Smooth muscle cell (in vitro differentiated cells): ENCODE measurements at regions not wholly inside any gene's neighbourhood (a gene's known extent, or its start where the extent isn't known, plus 50 kb on each side); places are given as distances from the start of the nearest gene placed in this dataset.
"Not testable (repeated sequence)": the region's sequence is repeated elsewhere in the genome, so short reads cannot be mapped to it uniquely, and the experiment has no call there.

Source experiments
- DNase-seq: peaks from one replicate; lab custom pipeline; 2025; ENCODE audit not compliant: unreplicated experiment; lab: John Stamatoyannopoulos, UW
- H2AFZ ChIP-seq: fragments of 200-600 bp; sonication (generic); 2 replicates; pipeline ENCODE4 v1.6.0; 2016; ENCODE audit warnings: antibody characterized with exemption, low read depth, mild to moderate bottlenecking
- H3F3A ChIP-seq: fragments of 200-600 bp; sonication (generic); 2 replicates; pipeline ENCODE4 v1.6.0; 2017; ENCODE audit warnings: antibody characterized with exemption, low read depth
- H3K27ac ChIP-seq: fragments of 200-600 bp; sonication (generic); 2 replicates; pipeline ENCODE4 v1.5.1; 2016; ENCODE audit warnings: low read depth, mild to moderate bottlenecking
- H3K27me3 ChIP-seq: fragments of 200-600 bp; sonication (generic); 2 replicates; pipeline ENCODE4 v1.6.1; 2016; ENCODE audit warnings: low read depth, mild to moderate bottlenecking
- H3K36me3 ChIP-seq: fragments of 200-600 bp; sonication (generic); 2 replicates; pipeline ENCODE4 v1.5.1; 2016; ENCODE audit warnings: low read depth
- H3K4me1 ChIP-seq: fragments of 200-600 bp; sonication (generic); 2 replicates; pipeline ENCODE4 v1.5.1; 2016; ENCODE audit warnings: low read depth
- H3K4me2 ChIP-seq: fragments of 200-600 bp; sonication (generic); 2 replicates; pipeline ENCODE4 v1.6.0; 2016; ENCODE audit warnings: mild to moderate bottlenecking
- H3K4me3 ChIP-seq: fragments of 200-600 bp; sonication (generic); 2 replicates; pipeline ENCODE4 v1.5.1; 2016; ENCODE audit warnings: mild to moderate bottlenecking
- H3K79me2 ChIP-seq: fragments of 200-600 bp; sonication (generic); 2 replicates; pipeline ENCODE4 v1.6.0; 2016; ENCODE audit warnings: low read depth, mild to moderate bottlenecking
- H3K9ac ChIP-seq: fragments of 200-600 bp; sonication (generic); 2 replicates; pipeline ENCODE4 v1.6.0; 2016; ENCODE audit warnings: low read depth
- H3K9me3 ChIP-seq: fragments of 200-600 bp; sonication (generic); replicated peaks from 2 replicates; pipeline ENCODE4 v1.5.1; 2016; ENCODE audit warnings: low read depth
- H4K20me1 ChIP-seq: fragments of 200-600 bp; sonication (generic); 2 replicates; pipeline ENCODE4 v1.6.0; 2016; ENCODE audit warnings: low read depth
- WGBS: methylation state at CpG from one replicate; pipeline ENCODE4 v1.1.7; 2016; ENCODE audit warnings: low lambda C conversion rate; 5-methylcytosine and 5-hydroxymethylcytosine counted together
- TF ChIP-seq, protein P1 (sequence below): fragments of 200-600 bp; sonication (generic); IDR thresholded peaks from 2 replicates; pipeline ENCODE4 v1.5.1; 2017; ENCODE audit warnings: borderline replicate concordance, mild to moderate bottlenecking, antibody characterized with exemption; ENCODE audit not compliant: insufficient read depth, poor library complexity, severe bottlenecking

DNA sequence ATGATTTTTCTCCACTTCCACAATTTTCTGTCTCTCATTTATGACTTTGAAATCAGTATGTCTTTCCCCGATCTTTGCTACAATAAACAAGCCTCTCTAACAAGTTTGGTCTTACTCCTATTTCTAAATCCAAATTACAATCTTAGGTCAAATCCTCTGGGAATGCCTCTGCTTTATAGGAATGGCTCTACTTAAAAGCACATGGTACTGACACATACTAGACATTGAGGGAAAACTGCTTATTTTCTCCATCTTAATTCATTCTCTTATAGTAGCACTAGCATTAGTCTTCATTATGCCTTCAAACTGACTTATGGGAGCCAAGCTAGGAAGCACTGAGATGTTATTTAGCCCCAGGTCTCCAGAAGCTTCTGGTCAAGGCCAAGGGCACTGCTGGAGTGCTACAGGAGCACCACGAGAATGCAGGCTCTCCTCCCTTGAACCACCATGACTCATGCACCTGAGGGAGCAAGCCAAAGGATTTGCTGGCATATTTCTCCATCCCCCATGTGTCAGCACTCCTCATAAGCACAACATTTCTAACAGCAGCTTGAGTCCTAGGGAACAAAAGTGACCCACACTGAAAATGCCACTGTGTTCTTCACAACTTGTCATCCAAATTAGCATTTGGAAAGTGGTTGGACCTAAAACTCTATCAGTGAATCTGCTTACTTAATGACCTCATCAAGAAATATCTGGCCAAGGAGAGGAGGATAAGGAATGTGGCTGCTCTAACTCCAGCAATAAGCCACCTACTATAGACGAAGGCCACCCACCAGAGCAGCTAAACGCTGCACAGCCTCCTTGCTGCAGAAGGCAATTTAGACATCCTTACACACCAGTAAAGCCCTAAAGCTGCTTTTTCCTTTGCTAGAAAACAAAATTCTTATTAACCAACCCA is 156.8 kb upstream of the KCNQ5 start:
- Histone ChIP-seq H3K27me3 (no peaks in the 10 kb centered on the region), H3F3A (no peaks in the 10 kb centered on the region), H3K4me1 (no peaks in the 10 kb centered on the region), H3K4me3 (no peak overlapping the region), H3K36me3 (no peaks in the 10 kb centered on the region), H2AFZ (no peak overlapping the region), H4K20me1 (no peaks in the 10 kb centered on the region), H3K9ac (no peak overlapping the region), H3K9me3 (no peaks in the 10 kb centered on the region), H3K27ac (no peak overlapping the region), H3K79me2 (no peaks in the 10 kb centered on the region), H3K4me2 (no peak overlapping the region)
- no peak for DNase-seq
- TF ChIP-seq, protein P1, sequence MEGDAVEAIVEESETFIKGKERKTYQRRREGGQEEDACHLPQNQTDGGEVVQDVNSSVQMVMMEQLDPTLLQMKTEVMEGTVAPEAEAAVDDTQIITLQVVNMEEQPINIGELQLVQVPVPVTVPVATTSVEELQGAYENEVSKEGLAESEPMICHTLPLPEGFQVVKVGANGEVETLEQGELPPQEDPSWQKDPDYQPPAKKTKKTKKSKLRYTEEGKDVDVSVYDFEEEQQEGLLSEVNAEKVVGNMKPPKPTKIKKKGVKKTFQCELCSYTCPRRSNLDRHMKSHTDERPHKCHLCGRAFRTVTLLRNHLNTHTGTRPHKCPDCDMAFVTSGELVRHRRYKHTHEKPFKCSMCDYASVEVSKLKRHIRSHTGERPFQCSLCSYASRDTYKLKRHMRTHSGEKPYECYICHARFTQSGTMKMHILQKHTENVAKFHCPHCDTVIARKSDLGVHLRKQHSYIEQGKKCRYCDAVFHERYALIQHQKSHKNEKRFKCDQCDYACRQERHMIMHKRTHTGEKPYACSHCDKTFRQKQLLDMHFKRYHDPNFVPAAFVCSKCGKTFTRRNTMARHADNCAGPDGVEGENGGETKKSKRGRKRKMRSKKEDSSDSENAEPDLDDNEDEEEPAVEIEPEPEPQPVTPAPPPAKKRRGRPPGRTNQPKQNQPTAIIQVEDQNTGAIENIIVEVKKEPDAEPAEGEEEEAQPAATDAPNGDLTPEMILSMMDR = no peak
- WGBS = 49% methylated on average over 4 of the region's 4 CpGs

DNA sequence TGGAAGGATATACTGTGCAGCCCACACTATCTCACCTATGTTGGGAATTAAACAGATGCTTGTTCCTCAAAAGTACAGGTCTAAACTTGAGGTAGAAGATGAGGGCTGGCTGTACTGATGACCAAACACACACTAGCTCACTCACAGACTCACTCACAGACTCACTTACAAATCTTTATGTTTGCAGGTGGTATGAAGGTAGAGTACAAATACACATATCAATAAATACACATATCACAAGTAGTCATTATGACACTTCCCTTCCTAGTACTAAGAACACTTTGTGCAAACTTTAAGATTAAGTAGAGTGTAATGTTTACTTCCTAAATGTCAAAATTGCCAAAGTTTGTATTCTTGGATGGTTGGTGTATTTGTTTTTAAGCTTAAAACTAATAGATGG is 155.4 kb upstream of the KCNQ5 start:
- Histone ChIP-seq H4K20me1 (no peaks in the 10 kb centered on the region), H3K36me3 (no peaks in the 10 kb centered on the region), H3F3A (no peaks in the 10 kb centered on the region), H3K9ac (no peak overlapping the region), H3K4me1 (no peaks in the 10 kb centered on the region), H3K9me3 (no peaks in the 10 kb centered on the region), H2AFZ (no peak overlapping the region), H3K4me2 (no peak overlapping the region), H3K27ac (no peak overlapping the region), H3K27me3 (no peaks in the 10 kb centered on the region), H3K79me2 (no peaks in the 10 kb centered on the region), H3K4me3 (no peak overlapping the region)
- TF ChIP-seq, protein P1 = no peak
- DNase-seq = no peak

DNA sequence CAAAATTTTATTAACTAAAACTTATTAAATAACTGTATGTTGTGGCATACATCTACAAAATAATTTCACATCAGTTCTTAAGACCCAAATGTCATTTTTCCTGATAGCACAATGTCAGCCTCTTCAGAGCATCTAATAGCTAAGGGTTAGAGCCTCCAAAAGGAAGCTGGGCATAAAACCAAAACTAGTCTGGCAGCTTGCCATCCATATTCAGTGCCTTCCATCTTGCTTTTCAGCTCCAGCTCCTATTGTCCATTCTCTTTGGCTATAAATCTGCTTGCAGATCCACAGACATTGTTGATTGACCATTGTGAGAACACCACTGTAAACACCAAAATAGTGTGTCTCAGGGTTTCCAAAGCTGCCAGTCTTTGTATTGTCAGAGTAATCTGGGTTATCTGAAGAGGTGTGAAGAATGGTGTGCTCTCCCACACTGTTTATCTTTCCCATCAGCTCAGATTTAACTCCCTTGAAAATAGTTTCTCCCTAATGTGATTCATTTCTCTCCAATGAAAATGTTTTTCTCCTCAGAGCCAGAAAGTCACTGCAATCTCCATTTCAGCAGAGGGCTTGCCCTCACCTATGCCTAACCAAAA is 154.8 kb upstream of the KCNQ5 start:
- Histone ChIP-seq H3K79me2 (no peaks in the 10 kb centered on the region), H3K4me1 (no peaks in the 10 kb centered on the region), H2AFZ (no peak overlapping the region), H3K36me3 (no peaks in the 10 kb centered on the region), H4K20me1 (no peaks in the 10 kb centered on the region), H3K27ac (no peak overlapping the region), H3F3A (no peaks in the 10 kb centered on the region), H3K9ac (no peak overlapping the region), H3K4me2 (no peak overlapping the region), H3K4me3 (no peak overlapping the region), H3K27me3 (no peaks in the 10 kb centered on the region), H3K9me3 (no peaks in the 10 kb centered on the region)
- TF ChIP-seq, protein P1 = no peak
- DNase-seq = no peak

DNA sequence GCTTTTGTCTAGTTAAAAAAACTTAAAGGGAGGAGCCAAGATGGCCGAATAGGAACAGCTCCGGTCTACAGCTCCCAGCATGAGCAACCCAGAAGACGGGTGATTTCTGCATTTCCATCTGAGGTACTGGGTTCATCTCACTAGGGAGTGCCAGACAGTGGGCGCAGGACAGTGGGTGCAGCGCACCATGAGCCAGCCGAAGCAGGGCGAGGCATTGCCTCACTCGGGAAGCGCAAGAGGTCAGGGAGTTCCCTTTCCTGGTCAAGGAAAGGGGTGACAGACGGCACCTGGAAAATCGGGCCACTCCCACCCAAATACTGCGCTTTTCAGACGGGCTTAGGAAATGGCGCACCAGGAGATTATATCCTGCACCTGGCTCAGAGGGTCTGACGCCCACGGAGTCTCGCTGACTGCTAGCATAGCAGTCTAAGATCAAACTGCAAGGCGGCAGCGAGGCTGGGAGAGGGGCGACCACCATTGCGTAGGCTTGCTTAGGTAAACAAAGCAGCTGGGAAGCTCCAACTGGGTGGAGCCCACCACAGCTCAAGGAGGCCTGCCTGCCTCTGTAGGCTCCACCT is 152.4 kb upstream of the KCNQ5 start:
- H3K79me2 ChIP-seq, H2AFZ ChIP-seq, H3K27ac ChIP-seq, DNase-seq, H3K27me3 ChIP-seq, H3F3A ChIP-seq, H3K4me2 ChIP-seq, H3K4me1 ChIP-seq, H3K36me3 ChIP-seq, H4K20me1 ChIP-seq, H3K9me3 ChIP-seq, H3K4me3 ChIP-seq, H3K9ac ChIP-seq: not testable (repeated sequence)
- WGBS = 96% methylated on average over 21 of the region's 21 CpGs
